Loucy (cell line): ENCODE measurements at regions not wholly inside any gene's neighbourhood (a gene's known extent, or its start where the extent isn't known, plus 50 kb on each side); places are given as distances from the start of the nearest gene placed in this dataset.

Experiments used
- H2AFZ ChIP-seq: fragments of 200-600 bp; sonication (generic); 2 replicates; pipeline ENCODE4 v1.6.0; 2016; ENCODE audit warnings: antibody characterized with exemption, mild to moderate bottlenecking, low read length, moderate library complexity
- H3F3A ChIP-seq: fragments of 200-600 bp; 2 replicates; pipeline ENCODE4 v1.6.0; 2016; ENCODE audit warnings: antibody characterized with exemption, low read depth, mild to moderate bottlenecking
- H3K27me3 ChIP-seq: fragments of 200-600 bp; sonication (generic); 2 replicates; pipeline ENCODE4 v1.6.1; 2014; ENCODE audit warnings: low read length, mild to moderate bottlenecking; ENCODE audit not compliant: insufficient read depth, poor library complexity, severe bottlenecking
- H3K36me3 ChIP-seq: fragments of 200-600 bp; sonication (generic); 2 replicates; pipeline ENCODE4 v1.6.1; 2016; ENCODE audit warnings: low read length; ENCODE audit not compliant: insufficient read depth
- H3K4me1 ChIP-seq: fragments of 200-600 bp; sonication (generic); 2 replicates; pipeline ENCODE4 v1.5.1; 2014; ENCODE audit warnings: low read length, mild to moderate bottlenecking; ENCODE audit not compliant: insufficient read depth, poor library complexity, severe bottlenecking
- H3K4me2 ChIP-seq: fragments of 200-600 bp; sonication (generic); 2 replicates; pipeline ENCODE4 v1.6.0; 2014; ENCODE audit warnings: antibody characterized with exemption, low read length, low read depth, mild to moderate bottlenecking; ENCODE audit not compliant: poor library complexity, severe bottlenecking
- H3K4me3 ChIP-seq: fragments of 200-600 bp; sonication (generic); 2 replicates; pipeline ENCODE4 v1.5.1; 2014; ENCODE audit warnings: low read length, mild to moderate bottlenecking, mixed read lengths; ENCODE audit not compliant: poor library complexity, severe bottlenecking
- H3K79me2 ChIP-seq: fragments of 200-600 bp; sonication (generic); 2 replicates; pipeline ENCODE4 v1.6.1; 2014; ENCODE audit warnings: low read length; ENCODE audit not compliant: insufficient read depth
- H3K9ac ChIP-seq: fragments of 200-600 bp; sonication (generic); 2 replicates; pipeline ENCODE4 v1.6.0; 2014; ENCODE audit warnings: mild to moderate bottlenecking, low read depth, low read length, moderate library complexity; ENCODE audit not compliant: poor library complexity, severe bottlenecking
- H3K9me2 ChIP-seq: fragments of 200-600 bp; sonication (generic); replicated peaks from 2 replicates; pipeline ENCODE4 v1.6.1; 2016; ENCODE audit warnings: low read depth, low read length, mixed read lengths
- H3K9me3 ChIP-seq: fragments of 200-600 bp; sonication (generic); 2 replicates; pipeline ENCODE4 v1.6.1; 2014; ENCODE audit warnings: mild to moderate bottlenecking, antibody characterized with exemption, low read length, low read depth; ENCODE audit not compliant: insufficient read depth
- H4K20me1 ChIP-seq: fragments of 200-600 bp; sonication (generic); 2 replicates; pipeline ENCODE4 v1.6.0; 2014; ENCODE audit warnings: antibody characterized with exemption, low read length, mild to moderate bottlenecking; ENCODE audit not compliant: insufficient read depth, poor library complexity, severe bottlenecking
- EZH2phosphoT487 ChIP-seq: fragments of 200-600 bp; IDR thresholded peaks from 2 replicates; pipeline ENCODE4 v1.6.1; 2018; ENCODE audit warnings: antibody characterized with exemption, mild to moderate bottlenecking, moderate library complexity, borderline replicate concordance
- TF ChIP-seq, protein P1 (sequence below): fragments of 200-600 bp; sonication (generic); conservative IDR thresholded peaks from 2 replicates; pipeline ENCODE4 v1.5.1; 2014; ENCODE audit warnings: mild to moderate bottlenecking, antibody characterized with exemption, low read length

DNA sequence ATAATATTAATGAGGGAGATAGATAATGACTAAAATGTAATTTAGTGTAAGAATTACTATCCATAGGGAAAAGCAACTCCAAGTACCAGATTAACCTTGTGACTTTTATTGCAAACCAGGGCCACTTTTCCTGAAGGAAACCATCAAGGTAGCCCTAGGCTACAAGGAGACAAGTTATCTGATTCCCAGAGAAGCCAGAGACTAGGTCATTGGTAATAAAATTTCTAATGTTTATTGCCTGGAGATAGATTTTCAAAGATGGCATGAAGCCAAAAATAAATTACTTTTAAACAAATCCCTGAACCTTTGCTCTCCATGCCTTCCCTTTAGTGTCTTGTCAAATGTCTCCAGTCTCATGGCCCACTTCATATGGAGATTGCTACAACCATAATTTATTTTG is 610.1 kb upstream of the SLC10A2 start:
- Histone ChIP-seq H2AFZ (no peak overlapping the region), H3K9ac (no peak overlapping the region), H3K9me2 (no peaks in the 10 kb centered on the region), H3F3A (no peaks in the 10 kb centered on the region), H3K36me3 (no peaks in the 10 kb centered on the region), H4K20me1 (no peaks in the 10 kb centered on the region), H3K27me3 (no peaks in the 10 kb centered on the region), H3K4me2 (no peak overlapping the region), H3K9me3 (no peaks in the 10 kb centered on the region), H3K79me2 (no peaks in the 10 kb centered on the region), H3K4me1 (no peaks in the 10 kb centered on the region), H3K4me3 (no peak overlapping the region)
- no peak for TF ChIP-seq EZH2phosphoT487
- TF ChIP-seq, protein P1, sequence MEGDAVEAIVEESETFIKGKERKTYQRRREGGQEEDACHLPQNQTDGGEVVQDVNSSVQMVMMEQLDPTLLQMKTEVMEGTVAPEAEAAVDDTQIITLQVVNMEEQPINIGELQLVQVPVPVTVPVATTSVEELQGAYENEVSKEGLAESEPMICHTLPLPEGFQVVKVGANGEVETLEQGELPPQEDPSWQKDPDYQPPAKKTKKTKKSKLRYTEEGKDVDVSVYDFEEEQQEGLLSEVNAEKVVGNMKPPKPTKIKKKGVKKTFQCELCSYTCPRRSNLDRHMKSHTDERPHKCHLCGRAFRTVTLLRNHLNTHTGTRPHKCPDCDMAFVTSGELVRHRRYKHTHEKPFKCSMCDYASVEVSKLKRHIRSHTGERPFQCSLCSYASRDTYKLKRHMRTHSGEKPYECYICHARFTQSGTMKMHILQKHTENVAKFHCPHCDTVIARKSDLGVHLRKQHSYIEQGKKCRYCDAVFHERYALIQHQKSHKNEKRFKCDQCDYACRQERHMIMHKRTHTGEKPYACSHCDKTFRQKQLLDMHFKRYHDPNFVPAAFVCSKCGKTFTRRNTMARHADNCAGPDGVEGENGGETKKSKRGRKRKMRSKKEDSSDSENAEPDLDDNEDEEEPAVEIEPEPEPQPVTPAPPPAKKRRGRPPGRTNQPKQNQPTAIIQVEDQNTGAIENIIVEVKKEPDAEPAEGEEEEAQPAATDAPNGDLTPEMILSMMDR, result no peak

DNA sequence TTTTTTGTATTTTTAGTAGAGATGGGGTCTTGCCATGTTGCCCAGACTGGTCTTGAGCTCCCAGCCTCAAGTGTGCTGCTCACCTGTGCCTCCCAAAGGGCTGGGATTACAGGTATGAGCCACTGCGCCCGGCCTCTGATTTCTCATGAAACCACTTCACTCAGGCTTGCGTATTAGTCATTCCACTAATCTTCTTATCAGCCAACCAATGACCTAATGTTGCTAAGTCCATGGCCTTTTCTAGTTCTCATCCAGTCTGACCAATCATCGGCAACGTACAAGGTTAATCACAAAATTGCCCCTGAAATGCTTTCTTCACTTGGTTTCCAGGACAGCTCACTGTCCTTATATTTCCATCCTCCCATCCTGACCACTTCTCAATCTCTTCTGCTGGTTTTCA is 605.3 kb upstream of the SLC10A2 start:
- no peaks in the 10 kb centered on the region for H3K4me1 ChIP-seq

DNA sequence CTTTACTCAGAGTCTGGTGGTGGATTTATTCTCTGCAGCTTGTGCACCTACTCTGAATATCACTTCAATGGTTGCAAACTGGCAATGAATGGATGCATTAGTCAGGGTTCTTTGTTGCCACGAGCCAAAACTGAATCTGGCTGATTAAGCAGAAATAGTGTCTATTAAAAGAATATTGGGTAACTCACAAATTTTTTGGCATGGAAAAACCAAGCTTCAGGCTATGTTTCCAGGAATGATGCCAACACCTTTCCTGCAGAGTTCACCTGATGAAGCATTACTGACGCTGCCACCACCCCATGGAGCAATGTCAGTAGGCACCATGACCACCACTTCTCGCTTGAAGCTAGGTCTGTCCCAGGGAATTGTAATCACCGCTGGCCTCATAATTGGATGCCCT is 597.8 kb upstream of the SLC10A2 start:
- Histone ChIP-seq H3K4me3 (no peak overlapping the region), H3K9me2 (no peaks in the 10 kb centered on the region), H4K20me1 (no peaks in the 10 kb centered on the region), H3K27me3 (no peaks in the 10 kb centered on the region), H3K9ac (no peak overlapping the region), H3F3A (no peaks in the 10 kb centered on the region), H3K4me2 (no peak overlapping the region), H2AFZ (no peak overlapping the region), H3K9me3 (no peaks in the 10 kb centered on the region; the same call in 1 of the 2 replicates), H3K4me1 (no peaks in the 10 kb centered on the region), H3K36me3 (no peaks in the 10 kb centered on the region), H3K79me2 (no peaks in the 10 kb centered on the region)
- TF ChIP-seq EZH2phosphoT487, result no peak
- TF ChIP-seq, protein P1, result no peak

More for the DNA sequence above, 605.3 kb upstream of the SLC10A2 start:
- no peaks in the 10 kb centered on the region for H3K9me3 ChIP-seq
- no peaks in the 10 kb centered on the region for H3K36me3 ChIP-seq
- H3K9ac ChIP-seq, result no peak overlapping the region
- H3K27me3 ChIP-seq, result no peaks in the 10 kb centered on the region
- H3K4me3 ChIP-seq, result no peak overlapping the region
- H3K4me2 ChIP-seq, result no peak overlapping the region
- H3K9me2 ChIP-seq, result no peaks in the 10 kb centered on the region
- no peak for TF ChIP-seq EZH2phosphoT487
- TF ChIP-seq, protein P1, result no peak
- no peak overlapping the region for H2AFZ ChIP-seq
- no peaks in the 10 kb centered on the region for H3F3A ChIP-seq
- H3K79me2 ChIP-seq, result no peaks in the 10 kb centered on the region
- no peaks in the 10 kb centered on the region for H4K20me1 ChIP-seq
